Glutamatergic neuron (in vitro differentiated cells): ENCODE measurements at regions not wholly inside any gene's neighbourhood (a gene's known extent, or its start where the extent isn't known, plus 50 kb on each side); places are given as distances from the start of the nearest gene placed in this dataset.
"Not testable (repeated sequence)": the region's sequence is repeated elsewhere in the genome, so short reads cannot be mapped to it uniquely, and the experiment has no call there.

ENCODE experiments used
- DNase-seq: peaks from one replicate; pipeline ENCODE4 v3.0.0; 2022
- H3K27ac Mint-ChIP-seq: one replicate; pipeline ENCODE4 v1.8.0; 2020; ENCODE audit warnings: mild to moderate bottlenecking, mixed read lengths, inconsistent platforms; ENCODE audit not compliant: unreplicated experiment
- H3K27me3 Mint-ChIP-seq: one replicate; pipeline ENCODE4 v1.8.0; 2020; ENCODE audit warnings: mild to moderate bottlenecking, moderate library complexity, mixed read lengths, inconsistent platforms; ENCODE audit not compliant: unreplicated experiment
- H3K36me3 Mint-ChIP-seq: one replicate; pipeline ENCODE4 v1.8.0; 2020; ENCODE audit warnings: mild to moderate bottlenecking, mixed read lengths, inconsistent platforms; ENCODE audit not compliant: unreplicated experiment
- H3K4me1 Mint-ChIP-seq: one replicate; pipeline ENCODE4 v1.8.0; 2020; ENCODE audit warnings: mild to moderate bottlenecking, low read depth, mixed read lengths, inconsistent platforms; ENCODE audit not compliant: unreplicated experiment
- H3K4me3 Mint-ChIP-seq: one replicate; pipeline ENCODE4 v1.8.0; 2020; ENCODE audit warnings: mild to moderate bottlenecking, mixed read lengths, inconsistent platforms; ENCODE audit not compliant: unreplicated experiment
- H3K9me3 Mint-ChIP-seq: one replicate; pipeline ENCODE4 v1.8.0; 2020; ENCODE audit warnings: mild to moderate bottlenecking, moderate library complexity, mixed read lengths, inconsistent platforms; ENCODE audit not compliant: unreplicated experiment
- TF ChIP-seq, protein P1 (sequence below): fragments of 200-600 bp; sonication (generic); IDR thresholded peaks from one replicate; pipeline ENCODE4 v1.5.0; 2021; ENCODE audit not compliant: partially characterized antibody, unreplicated experiment

GRCh38 chr11:33987545-33987944, 64.0 kb upstream of the CAPRIN1 start:
- TF ChIP-seq, protein P1, sequence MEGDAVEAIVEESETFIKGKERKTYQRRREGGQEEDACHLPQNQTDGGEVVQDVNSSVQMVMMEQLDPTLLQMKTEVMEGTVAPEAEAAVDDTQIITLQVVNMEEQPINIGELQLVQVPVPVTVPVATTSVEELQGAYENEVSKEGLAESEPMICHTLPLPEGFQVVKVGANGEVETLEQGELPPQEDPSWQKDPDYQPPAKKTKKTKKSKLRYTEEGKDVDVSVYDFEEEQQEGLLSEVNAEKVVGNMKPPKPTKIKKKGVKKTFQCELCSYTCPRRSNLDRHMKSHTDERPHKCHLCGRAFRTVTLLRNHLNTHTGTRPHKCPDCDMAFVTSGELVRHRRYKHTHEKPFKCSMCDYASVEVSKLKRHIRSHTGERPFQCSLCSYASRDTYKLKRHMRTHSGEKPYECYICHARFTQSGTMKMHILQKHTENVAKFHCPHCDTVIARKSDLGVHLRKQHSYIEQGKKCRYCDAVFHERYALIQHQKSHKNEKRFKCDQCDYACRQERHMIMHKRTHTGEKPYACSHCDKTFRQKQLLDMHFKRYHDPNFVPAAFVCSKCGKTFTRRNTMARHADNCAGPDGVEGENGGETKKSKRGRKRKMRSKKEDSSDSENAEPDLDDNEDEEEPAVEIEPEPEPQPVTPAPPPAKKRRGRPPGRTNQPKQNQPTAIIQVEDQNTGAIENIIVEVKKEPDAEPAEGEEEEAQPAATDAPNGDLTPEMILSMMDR: no peak
- H3K27ac Mint-ChIP-seq: no peak overlapping the region
- H3K27me3 Mint-ChIP-seq: no peaks in the 10 kb centered on the region

GRCh38 chr11:33986597-33987501, 64.7 kb upstream of the CAPRIN1 start:
- not testable (repeated sequence) for DNase-seq, H3K4me1 Mint-ChIP-seq, H3K9me3 Mint-ChIP-seq, H3K27me3 Mint-ChIP-seq, H3K4me3 Mint-ChIP-seq, H3K36me3 Mint-ChIP-seq
- peak overlapping the region; percentile 52 for H3K27ac Mint-ChIP-seq

More at GRCh38 chr11:33987545-33987944, 64.0 kb upstream of the CAPRIN1 start:
- no peaks in the 10 kb centered on the region for H3K4me1 Mint-ChIP-seq
- H3K36me3 Mint-ChIP-seq: no peaks in the 10 kb centered on the region
- no peak overlapping the region for H3K4me3 Mint-ChIP-seq
- DNase-seq: no peak
- no peaks in the 10 kb centered on the region for H3K9me3 Mint-ChIP-seq

DNA sequence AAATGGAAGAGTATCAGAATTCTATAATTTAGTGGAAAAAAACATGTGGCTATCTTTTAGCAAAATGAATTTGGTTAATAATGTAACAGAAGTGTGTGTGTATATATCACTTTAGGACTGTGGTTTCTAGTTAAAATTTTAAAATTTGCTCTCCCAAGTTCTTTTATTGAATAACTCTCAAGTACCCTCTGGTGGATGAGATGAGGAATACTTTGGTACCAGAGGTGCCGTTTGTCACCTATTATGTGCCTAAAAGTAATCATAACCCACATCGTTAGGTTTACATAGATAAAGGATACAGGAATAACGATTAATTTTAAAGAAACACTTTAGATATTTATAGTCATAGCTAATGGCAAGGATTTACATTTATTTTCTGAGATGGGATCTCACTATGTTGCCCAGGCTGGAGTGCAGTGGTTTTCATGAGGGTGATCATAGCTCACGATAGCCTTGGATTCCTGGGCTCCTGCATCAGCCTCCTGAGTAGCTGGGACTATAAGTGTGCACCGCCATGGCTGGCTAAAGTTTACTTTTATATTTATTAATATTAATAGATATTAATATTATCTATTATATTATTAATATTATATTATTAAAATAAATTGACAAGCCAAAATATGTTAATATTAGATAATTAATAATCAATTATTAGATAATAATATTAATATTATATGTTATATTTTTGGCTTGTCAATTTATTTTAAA, 66.7 kb upstream of the CAPRIN1 start:
- Mint-ChIP-seq H3K9me3 (no peaks in the 10 kb centered on the region), H3K27ac (no peak overlapping the region), H3K27me3 (no peaks in the 10 kb centered on the region), H3K36me3 (no peaks in the 10 kb centered on the region), H3K4me3 (no peak overlapping the region), H3K4me1 (no peaks in the 10 kb centered on the region)
- TF ChIP-seq, protein P1: no peak
- no peak for DNase-seq

DNA sequence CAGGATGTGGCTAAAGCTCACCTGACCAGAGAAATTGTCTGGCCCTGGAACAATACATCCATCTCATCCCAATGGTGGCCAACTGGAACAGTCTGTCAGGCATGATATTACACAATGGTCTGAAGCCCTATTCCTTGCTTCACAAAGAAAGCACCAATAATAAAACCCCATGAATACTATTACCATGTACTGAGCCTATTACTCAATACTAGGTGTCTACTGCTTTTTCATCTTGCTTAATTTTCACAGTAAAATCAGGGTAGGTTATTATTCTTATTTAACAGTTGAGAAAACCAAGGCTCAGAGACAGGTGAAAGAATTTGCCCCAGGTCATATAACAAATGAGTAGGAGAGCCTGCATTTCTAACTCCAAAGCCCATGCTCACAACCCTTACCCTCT, 68.9 kb upstream of the CAPRIN1 start:
- TF ChIP-seq, protein P1: no peak
- Mint-ChIP-seq H3K9me3 (no peaks in the 10 kb centered on the region), H3K27ac (no peak overlapping the region), H3K4me1 (no peaks in the 10 kb centered on the region), H3K36me3 (no peaks in the 10 kb centered on the region), H3K27me3 (no peaks in the 10 kb centered on the region), H3K4me3 (no peak overlapping the region)
- DNase-seq: no peak

- Mint-ChIP-seq H3K27me3 (no peaks in the 10 kb centered on the region), H3K27ac (no peak overlapping the region), H3K4me1 (no peaks in the 10 kb centered on the region), H3K36me3 (no peaks in the 10 kb centered on the region), H3K9me3 (peaks cover 2% of the 10 kb centered on the region), H3K4me3 (no peak overlapping the region)
- no peak for DNase-seq
- TF ChIP-seq, protein P1: no peak
Measured at GRCh38 chr11:33980897-33981296, 70.6 kb upstream of the CAPRIN1 start.
